A549 (cell line): ENCODE measurements at regions not wholly inside any gene's neighbourhood (a gene's known extent, or its start where the extent isn't known, plus 50 kb on each side); places are given as distances from the start of the nearest gene placed in this dataset.

ENCODE experiments used
- ATAC-seq, 2 experiments: fragments of 200-7000 bp in 1 of 2; fragments of >200 bp in 1 of 2; cut with Nextera tagmentation in 1 of 2; cut with Tn5 transposase in 1 of 2; 3 replicates each; pipeline versions ENCODE4 v1.8.0 to v1.9.1; 2018 to 2020; ENCODE audit warnings: mild to moderate bottlenecking in 1 of 2, moderate library complexity in 1 of 2
- CTCF ChIA-PET: fragments of 300-600 bp; sonication (Branson Sonifier 250); formaldehyde crosslinking; extraction: SDS; loops from one replicate; lab custom pipeline; 2021; ENCODE audit warnings: antibody characterized with exemption, inconsistent platforms; lab: Yijun Ruan, JAX
- POLR2A ChIA-PET: fragments of 350-600 bp; formaldehyde crosslinking; extraction: SDS; loops from one replicate; lab custom pipeline; 2021; ENCODE audit warnings: antibody characterized with exemption, inconsistent platforms; lab: Yijun Ruan, JAX
- DNase-seq, 2 experiments: peaks; one replicate each; pipeline versions ENCODE4 v3.0.0 to v3.0.0-alpha.2; 2011 to 2016; ENCODE audit warnings: low read depth in 1 of 2, low spot score in 1 of 2
- FAIRE-seq: peaks from 2 replicates; lab custom pipeline; 2011; peaks lifted over from hg19 to GRCh38; lab: Jason Lieb, UNC
- H3K27ac ChIP-seq, 2 experiments: fragments of >200 bp; sonication (Bioruptor Twin); formaldehyde crosslinking; 3 replicates each; pipeline ENCODE4 v1.5.1; 2016 to 2017
- H3K4me1 ChIP-seq: fragments of >200 bp; sonication (Bioruptor Twin); formaldehyde crosslinking; 3 replicates; pipeline ENCODE4 v1.6.1; 2016
- H3K4me2 ChIP-seq: fragments of >200 bp; sonication (Bioruptor Twin); formaldehyde crosslinking; 3 replicates; pipeline ENCODE4 v1.6.1; 2016
- H3K4me3 ChIP-seq: fragments of >200 bp; sonication (Bioruptor Twin); formaldehyde crosslinking; 3 replicates; pipeline ENCODE4 v1.5.1; 2016
- H3K9me3 ChIP-seq: fragments of >200 bp; sonication (Bioruptor Twin); formaldehyde crosslinking; 3 replicates; pipeline ENCODE4 v1.6.1; 2016
- BHLHE40 ChIP-seq: IDR thresholded peaks from 2 replicates; pipeline ENCODE4 v1.6.1; 2012; ENCODE audit warnings: low read depth, low read length, inconsistent platforms
- CBX2 ChIP-seq: fragments of 200-600 bp; sonication (generic); IDR thresholded peaks from 2 replicates; pipeline ENCODE4 v1.6.1; 2016; ENCODE audit warnings: low read depth, mild to moderate bottlenecking, borderline replicate concordance
- CBX8 ChIP-seq: fragments of 200-600 bp; sonication (generic); IDR thresholded peaks from 2 replicates; pipeline ENCODE4 v1.6.1; 2016
- CHD2 ChIP-seq: fragments of 150-350 bp; IDR thresholded peaks from 2 replicates; pipeline ENCODE4 v1.6.1; 2014; ENCODE audit warnings: low read length; ENCODE audit not compliant: partially characterized antibody
- EHF ChIP-seq: fragments of 250-450 bp; sonication (Bioruptor Pico); IDR thresholded peaks from 2 replicates; pipeline ENCODE4 v1.5.0; 2020; ENCODE audit warnings: mild to moderate bottlenecking
- EHMT2 ChIP-seq: fragments of 200-600 bp; sonication (generic); IDR thresholded peaks from 2 replicates; pipeline ENCODE4 v1.6.1; 2016; ENCODE audit warnings: antibody characterized with exemption, low read depth, mild to moderate bottlenecking, moderate library complexity
- ELK1 ChIP-seq: fragments of 150-350 bp; IDR thresholded peaks from 2 replicates; pipeline ENCODE4 v1.6.1; 2014; ENCODE audit warnings: low read depth, mild to moderate bottlenecking, low read length
- EP300 ChIP-seq, 2 experiments: fragments of >200 bp; sonication (Bioruptor Twin); formaldehyde crosslinking; IDR thresholded peaks; 2 replicates in 1 of 2; 3 replicates in 1 of 2; pipeline ENCODE4 v1.6.1; 2016 to 2017
- ESRRA ChIP-seq: fragments of 150-350 bp; IDR thresholded peaks from 2 replicates; pipeline ENCODE4 v1.6.1; 2014; ENCODE audit warnings: mild to moderate bottlenecking, low read length, borderline replicate concordance
- FOSL2 ChIP-seq, 2 experiments: fragments of 450-650 bp in 1 of 2; fragments of >200 bp in 1 of 2; sonication (Bioruptor Twin) in 1 of 2; formaldehyde crosslinking; IDR thresholded peaks; 2 replicates each; pipeline versions ENCODE4 v1.5.0 to v1.6.1; 2016 to 2020; ENCODE audit warnings: mild to moderate bottlenecking in 1 of 2, moderate library complexity in 1 of 2
- HEYL ChIP-seq: fragments of 250-450 bp; sonication (Bioruptor Pico); IDR thresholded peaks from 2 replicates; pipeline ENCODE4 v1.8.0; 2021; ENCODE audit warnings: mild to moderate bottlenecking, moderate library complexity
- HOXA7 ChIP-seq: fragments of 250-450 bp; sonication (Bioruptor Pico); IDR thresholded peaks from 2 replicates; pipeline ENCODE4 v1.5.0; 2020; ENCODE audit warnings: mild to moderate bottlenecking, moderate library complexity
- JUN ChIP-seq, 2 experiments: fragments of >200 bp; sonication (Bioruptor Twin); formaldehyde crosslinking; IDR thresholded peaks; 2 replicates in 1 of 2; 3 replicates in 1 of 2; pipeline ENCODE4 v1.6.1; 2016 to 2017
- KDM1A ChIP-seq: fragments of 200-600 bp; sonication (generic); IDR thresholded peaks from 2 replicates; pipeline ENCODE4 v1.6.1; 2016; ENCODE audit warnings: low read depth, mild to moderate bottlenecking
- KDM5A ChIP-seq: fragments of 200-600 bp; sonication (generic); IDR thresholded peaks from 2 replicates; pipeline ENCODE4 v1.6.1; 2016; ENCODE audit warnings: antibody characterized with exemption, mild to moderate bottlenecking
- MAX ChIP-seq: IDR thresholded peaks from 2 replicates; pipeline ENCODE4 v1.6.1; 2012
- MYC ChIP-seq: IDR thresholded peaks from 2 replicates; pipeline ENCODE4 v1.6.1; 2012; ENCODE audit warnings: mild to moderate bottlenecking, inconsistent platforms, low read length, improper control_type of control experiment, borderline replicate concordance
- NFE2L2 ChIP-seq: fragments of 150-350 bp; conservative IDR thresholded peaks from 2 replicates; pipeline ENCODE4 v1.6.1; 2014; ENCODE audit warnings: low read length
- NR3C1 ChIP-seq: fragments of >200 bp; sonication (Bioruptor Twin); formaldehyde crosslinking; IDR thresholded peaks from 3 replicates; pipeline ENCODE4 v1.6.1; 2017
- POLR2A ChIP-seq: IDR thresholded peaks from 2 replicates; pipeline ENCODE4 v1.6.1; 2012; ENCODE audit warnings: mild to moderate bottlenecking, low read length
- POLR2AphosphoS2 ChIP-seq: conservative IDR thresholded peaks from 2 replicates; pipeline ENCODE4 v1.6.1; 2012; ENCODE audit warnings: low read length, improper control_type of control experiment, inconsistent platforms
- RAD21 ChIP-seq, 2 experiments: fragments of >200 bp in 1 of 2; sonication (Bioruptor Twin) in 1 of 2; formaldehyde crosslinking in 1 of 2; IDR thresholded peaks in 1 of 2; conservative IDR thresholded peaks in 1 of 2; 2 replicates in 1 of 2; 3 replicates in 1 of 2; pipeline ENCODE4 v1.6.1; 2012 to 2018; ENCODE audit warnings: inconsistent platforms in 1 of 2
- RARB ChIP-seq: fragments of 250-450 bp; sonication (Bioruptor Pico); IDR thresholded peaks from 2 replicates; pipeline ENCODE4 v1.8.0; 2021; ENCODE audit warnings: mild to moderate bottlenecking, moderate library complexity
- RCOR1 ChIP-seq: fragments of 150-350 bp; IDR thresholded peaks from 2 replicates; pipeline ENCODE4 v1.6.1; 2014; ENCODE audit warnings: antibody characterized with exemption, low read length, low read depth
- RNF2 ChIP-seq: fragments of 200-600 bp; sonication (generic); IDR thresholded peaks from 2 replicates; pipeline ENCODE4 v1.6.1; 2016; ENCODE audit warnings: low read depth, mild to moderate bottlenecking, antibody characterized with exemption, moderate library complexity, borderline replicate concordance
- SMC3 ChIP-seq: fragments of >200 bp; sonication (Bioruptor Twin); formaldehyde crosslinking; IDR thresholded peaks from 3 replicates; pipeline ENCODE4 v1.6.1; 2018; ENCODE audit warnings: inconsistent platforms
- TP53 ChIP-seq: fragments of 250-450 bp; sonication (Bioruptor Pico); IDR thresholded peaks from 2 replicates; pipeline ENCODE4 v1.5.0; 2021; ENCODE audit warnings: mild to moderate bottlenecking, moderate library complexity
- ZSCAN20 ChIP-seq: fragments of 250-450 bp; sonication (Bioruptor Pico); IDR thresholded peaks from 2 replicates; pipeline ENCODE4 v1.8.0; 2022; ENCODE audit warnings: mild to moderate bottlenecking, moderate library complexity
- WGBS: methylation state at CpG from one replicate; pipeline ENCODE4 v1.1.6; 2017; ENCODE audit errors: missing lambda C conversion rate; 5-methylcytosine and 5-hydroxymethylcytosine counted together

- FAIRE-seq: no peak
- no peaks in the 10 kb centered on the region for H3K4me1 ChIP-seq
- H3K4me2 ChIP-seq: no peak overlapping the region
- TF ChIP-seq POLR2AphosphoS2 (no peak), RNF2 (no peak), RCOR1 (no peak), MAX (no peak), BHLHE40 (no peak), MYC (no peak), POLR2A (no peak), TP53 (CRISPR knock-in tag) (no peak), CBX2 (no peak), HOXA7 (CRISPR knock-in tag) (no peak), JUN (IDR thresholded peaks at IDR 0.05) (no peak)
- DNase-seq: no peak
- H3K4me3 ChIP-seq: no peak overlapping the region
- POLR2A ChIA-PET: no interaction called here
- ATAC-seq: no peak
- 77% methylated on average over 4 of the region's 4 CpGs for WGBS
- H3K27ac ChIP-seq: no peak overlapping the region
- CTCF ChIA-PET: no interaction called here
- no peaks in the 10 kb centered on the region for H3K9me3 ChIP-seq
These were observed 454.2 kb upstream of the AKR1E2 start for GRCh38 chr10:4371691-4372295.

- H3K9me3 ChIP-seq: no peaks in the 10 kb centered on the region
- POLR2A ChIA-PET: no interaction called here
- FAIRE-seq (no peak), DNase-seq (no peak), ATAC-seq (no peak)
- no peaks in the 10 kb centered on the region for H3K4me1 ChIP-seq
- CTCF ChIA-PET: no interaction called here
- WGBS: 85% methylated on average over 1 of the region's 1 CpG
- no peak overlapping the region for H3K4me2 ChIP-seq
- TF ChIP-seq EHF (no peak), JUN (IDR thresholded peaks at IDR 0.05) (no peak), SMC3 (no peak), HEYL (CRISPR knock-in tag) (no peak), CBX8 (no peak), KDM1A (no peak), CHD2 (no peak), FOSL2 (IDR thresholded peaks at IDR 0.05) (no peak), FOSL2 (CRISPR knock-in tag; IDR thresholded peaks at IDR 0.05) (no peak), RARB (no peak), TP53 (CRISPR knock-in tag) (no peak), MYC (no peak), NFE2L2 (no peak), ELK1 (no peak), EHMT2 (no peak), RAD21 (conservative IDR thresholded peaks at IDR 0.05 in 1 of 2, IDR thresholded peaks at IDR 0.05 in 1 of 2) (no peak), BHLHE40 (no peak), KDM5A (no peak), EP300 (IDR thresholded peaks at IDR 0.05) (no peak), RCOR1 (no peak)
- TF ChIP-seq, all 56 proteins: peak for 0
- no peak overlapping the region for H3K27ac ChIP-seq
- no peak overlapping the region for H3K4me3 ChIP-seq
These were observed 455.6 kb upstream of the AKR1E2 start for GRCh38 chr10:4370376-4370775.

GRCh38 chr10:4361581-4361980, 464.4 kb upstream of the AKR1E2 start:
- 0 out of 3 replicates have a peak, but pooled peaks cover 3% of the 10 kb centered on the region for H3K4me1 ChIP-seq
- TF ChIP-seq KDM1A (no peak), ESRRA (no peak), MYC (no peak), ZSCAN20 (CRISPR knock-in tag) (no peak), NR3C1 (no peak), RARB (no peak)
- no peaks in the 10 kb centered on the region for H3K9me3 ChIP-seq
- H3K4me3 ChIP-seq: no peak overlapping the region
- FAIRE-seq (no peak), ATAC-seq (no peak), DNase-seq (no peak)
- 73% methylated on average over 3 of the region's 3 CpGs for WGBS
- ChIA-PET CTCF (interaction anchor here (0.8 kb wide), 1 partner anchor 113 kb away, joined by 3 read pairs; no protein-coding TSS in a partner anchor), POLR2A (no interaction called here)
- H3K27ac ChIP-seq: no peak overlapping the region
- H3K4me2 ChIP-seq: no peak overlapping the region
